ENCODE measurements at regions not wholly inside any gene's neighbourhood (a gene's known extent, or its start where the extent isn't known, plus 50 kb on each side); places are given as distances from the start of the nearest gene placed in this dataset.

DNA sequence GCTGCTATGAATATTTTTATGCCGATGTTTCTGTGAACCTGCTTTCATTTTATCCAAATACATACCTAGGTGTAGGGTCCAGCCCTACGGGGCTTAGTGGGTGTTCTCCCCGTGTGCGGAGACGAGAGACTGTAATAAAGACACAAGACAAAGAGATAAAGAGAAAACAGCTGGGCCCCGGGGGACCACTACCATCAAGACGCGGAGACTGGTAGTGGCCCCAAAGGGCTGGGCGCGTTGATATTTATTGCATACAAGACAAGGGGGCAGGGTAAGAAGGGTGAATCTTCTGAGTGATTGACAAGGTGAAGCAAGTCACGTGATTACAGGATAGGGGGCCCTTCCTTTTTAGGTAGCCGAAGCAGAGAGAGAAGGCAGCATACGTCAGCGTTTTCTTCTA, 920.1 kb downstream of the BRD1 start:
- Histone ChIP-seq H3K4me3 (no peak overlapping the region), H3K9me3 (no peaks in the 10 kb centered on the region), H3K27me3 (no peaks in the 10 kb centered on the region), H3K36me3 (no peaks in the 10 kb centered on the region), H3K4me1 (no peaks in the 10 kb centered on the region), H3K27ac (no peak overlapping the region)
- DNase-seq: no peak
- intact Hi-C loops (cut with DNase I): no loop called here
- TF ChIP-seq, protein P1, sequence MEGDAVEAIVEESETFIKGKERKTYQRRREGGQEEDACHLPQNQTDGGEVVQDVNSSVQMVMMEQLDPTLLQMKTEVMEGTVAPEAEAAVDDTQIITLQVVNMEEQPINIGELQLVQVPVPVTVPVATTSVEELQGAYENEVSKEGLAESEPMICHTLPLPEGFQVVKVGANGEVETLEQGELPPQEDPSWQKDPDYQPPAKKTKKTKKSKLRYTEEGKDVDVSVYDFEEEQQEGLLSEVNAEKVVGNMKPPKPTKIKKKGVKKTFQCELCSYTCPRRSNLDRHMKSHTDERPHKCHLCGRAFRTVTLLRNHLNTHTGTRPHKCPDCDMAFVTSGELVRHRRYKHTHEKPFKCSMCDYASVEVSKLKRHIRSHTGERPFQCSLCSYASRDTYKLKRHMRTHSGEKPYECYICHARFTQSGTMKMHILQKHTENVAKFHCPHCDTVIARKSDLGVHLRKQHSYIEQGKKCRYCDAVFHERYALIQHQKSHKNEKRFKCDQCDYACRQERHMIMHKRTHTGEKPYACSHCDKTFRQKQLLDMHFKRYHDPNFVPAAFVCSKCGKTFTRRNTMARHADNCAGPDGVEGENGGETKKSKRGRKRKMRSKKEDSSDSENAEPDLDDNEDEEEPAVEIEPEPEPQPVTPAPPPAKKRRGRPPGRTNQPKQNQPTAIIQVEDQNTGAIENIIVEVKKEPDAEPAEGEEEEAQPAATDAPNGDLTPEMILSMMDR (IDR thresholded peaks at IDR 0.05): no peak
- TF ChIP-seq POLR2A (IDR thresholded peaks at IDR 0.05): no peak
- 78% methylated on average over 14 of the region's 14 CpGs for WGBS, 2 donors

GRCh38 chr22:48906216-48906835, 921.3 kb downstream of the BRD1 start:
- intact Hi-C loops (cut with DNase I): no loop called here

GRCh38 chr22:48905206-48905975, 922.3 kb downstream of the BRD1 start:
- DNase-seq: no peak
- Histone ChIP-seq H3K36me3 (no peaks in the 10 kb centered on the region), H3K4me3 (no peak overlapping the region), H3K27ac (no peak overlapping the region), H3K4me1 (no peaks in the 10 kb centered on the region), H3K27me3 (no peaks in the 10 kb centered on the region), H3K9me3 (no peaks in the 10 kb centered on the region)
- TF ChIP-seq, protein P1 (IDR thresholded peaks at IDR 0.05): no peak
- no peak for TF ChIP-seq POLR2A (IDR thresholded peaks at IDR 0.05)
- WGBS, 2 donors: 57 to 90% methylated on average over 4 to 8 of the region's 17 CpGs
- intact Hi-C loops (cut with DNase I): no loop called here

More at GRCh38 chr22:48906216-48906835, 921.3 kb downstream of the BRD1 start:
- no peaks in the 10 kb centered on the region for H3K27me3 ChIP-seq
- H3K27ac ChIP-seq: no peak overlapping the region
- WGBS, 2 donors: 60 to 75% methylated on average over 15 to 17 of the region's 17 CpGs
- no peak for DNase-seq
- no peak overlapping the region for H3K4me3 ChIP-seq
- H3K9me3 ChIP-seq: no peaks in the 10 kb centered on the region
- H3K36me3 ChIP-seq: no peaks in the 10 kb centered on the region
- H3K4me1 ChIP-seq: no peaks in the 10 kb centered on the region
- no peak for TF ChIP-seq POLR2A (IDR thresholded peaks at IDR 0.05)
- TF ChIP-seq, protein P1 (IDR thresholded peaks at IDR 0.05): no peak

DNA sequence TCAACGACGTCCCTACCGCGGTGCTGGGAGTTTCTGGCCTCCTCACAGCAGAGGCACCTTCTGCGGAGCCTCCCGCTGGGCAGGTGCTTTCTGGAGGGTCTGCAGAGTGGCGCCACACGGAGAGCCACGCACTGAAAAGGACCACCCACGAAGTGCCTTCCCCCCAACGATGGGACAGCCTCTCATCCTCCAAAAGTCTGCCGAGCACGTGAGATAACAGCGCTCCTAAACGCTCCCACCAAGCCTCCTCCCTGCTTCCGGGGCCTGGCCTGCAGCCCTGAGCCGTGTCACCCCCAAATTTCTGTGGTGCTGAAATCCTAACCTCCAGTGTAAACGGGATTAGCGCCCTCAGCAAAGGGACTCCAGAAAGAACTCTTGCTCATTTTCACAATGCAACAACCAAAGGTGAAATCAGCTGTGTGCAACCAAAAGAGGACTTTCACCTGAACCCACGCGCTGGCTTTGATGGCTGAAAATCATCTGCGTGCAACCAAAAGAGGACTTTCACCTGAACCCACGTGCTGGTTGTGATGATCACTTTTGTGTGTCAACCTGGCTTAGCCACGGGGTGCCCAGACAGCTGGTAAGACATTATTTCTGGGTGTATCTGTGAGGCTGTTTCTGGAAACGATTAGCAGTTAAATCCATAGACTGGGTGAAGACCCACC, 924.6 kb downstream of the BRD1 start:
- Histone ChIP-seq H3K4me1 (no peaks in the 10 kb centered on the region), H3K9me3 (no peaks in the 10 kb centered on the region), H3K36me3 (no peaks in the 10 kb centered on the region), H3K27ac (no peak overlapping the region), H3K4me3 (no peak overlapping the region), H3K27me3 (no peaks in the 10 kb centered on the region)
- WGBS, 2 donors: 70 to 76% methylated on average over 7 of the region's 25 CpGs
- intact Hi-C loops (cut with DNase I): no loop called here
- no peak for DNase-seq
- no peak for TF ChIP-seq POLR2A (IDR thresholded peaks at IDR 0.05)
- TF ChIP-seq, protein P1 (IDR thresholded peaks at IDR 0.05): no peak

Data from esophagus squamous epithelium (tissue), 5 donors.